A549 (cell line): ENCODE measurements at regions not wholly inside any gene's neighbourhood (a gene's known extent, or its start where the extent isn't known, plus 50 kb on each side); places are given as distances from the start of the nearest gene placed in this dataset.

Experiments used
- CHD4 ChIP-seq: fragments of 200-600 bp; sonication (generic); IDR thresholded peaks from 2 replicates; pipeline ENCODE4 v1.6.1; 2016; ENCODE audit warnings: antibody characterized with exemption, mild to moderate bottlenecking, borderline replicate concordance
- HOXB13 ChIP-seq: fragments of 250-450 bp; sonication (Bioruptor Pico); IDR thresholded peaks from 2 replicates; pipeline ENCODE4 v1.5.0; 2020; ENCODE audit warnings: low read depth, mild to moderate bottlenecking, moderate library complexity
- NFE2L2 ChIP-seq: fragments of 150-350 bp; conservative IDR thresholded peaks from 2 replicates; pipeline ENCODE4 v1.6.1; 2014; ENCODE audit warnings: low read length
- POLR2A ChIP-seq: IDR thresholded peaks from 2 replicates; pipeline ENCODE4 v1.6.1; 2012; ENCODE audit warnings: mild to moderate bottlenecking, low read length
- RFX5 ChIP-seq: fragments of 450-650 bp; IDR thresholded peaks from 2 replicates; pipeline ENCODE4 v1.7.1; 2014; ENCODE audit warnings: antibody characterized with exemption, mild to moderate bottlenecking, moderate library complexity
- SMC3 ChIP-seq: fragments of >200 bp; sonication (Bioruptor Twin); formaldehyde crosslinking; IDR thresholded peaks from 3 replicates; pipeline ENCODE4 v1.6.1; 2018; ENCODE audit warnings: inconsistent platforms
- TF ChIP-seq, protein P1 (sequence below): fragments of >200 bp; sonication (Bioruptor Twin); formaldehyde crosslinking; IDR thresholded peaks from 3 replicates; pipeline ENCODE4 v1.5.1; 2016
- TF ChIP-seq, protein P2 (sequence below): IDR thresholded peaks from 2 replicates; pipeline ENCODE4 v1.6.1; 2012
- TF ChIP-seq, protein P3 (sequence below): fragments of 250-450 bp; sonication (Bioruptor Pico); IDR thresholded peaks from 2 replicates; pipeline ENCODE4 v1.5.0; 2020; ENCODE audit warnings: low read depth, mild to moderate bottlenecking, moderate library complexity

DNA sequence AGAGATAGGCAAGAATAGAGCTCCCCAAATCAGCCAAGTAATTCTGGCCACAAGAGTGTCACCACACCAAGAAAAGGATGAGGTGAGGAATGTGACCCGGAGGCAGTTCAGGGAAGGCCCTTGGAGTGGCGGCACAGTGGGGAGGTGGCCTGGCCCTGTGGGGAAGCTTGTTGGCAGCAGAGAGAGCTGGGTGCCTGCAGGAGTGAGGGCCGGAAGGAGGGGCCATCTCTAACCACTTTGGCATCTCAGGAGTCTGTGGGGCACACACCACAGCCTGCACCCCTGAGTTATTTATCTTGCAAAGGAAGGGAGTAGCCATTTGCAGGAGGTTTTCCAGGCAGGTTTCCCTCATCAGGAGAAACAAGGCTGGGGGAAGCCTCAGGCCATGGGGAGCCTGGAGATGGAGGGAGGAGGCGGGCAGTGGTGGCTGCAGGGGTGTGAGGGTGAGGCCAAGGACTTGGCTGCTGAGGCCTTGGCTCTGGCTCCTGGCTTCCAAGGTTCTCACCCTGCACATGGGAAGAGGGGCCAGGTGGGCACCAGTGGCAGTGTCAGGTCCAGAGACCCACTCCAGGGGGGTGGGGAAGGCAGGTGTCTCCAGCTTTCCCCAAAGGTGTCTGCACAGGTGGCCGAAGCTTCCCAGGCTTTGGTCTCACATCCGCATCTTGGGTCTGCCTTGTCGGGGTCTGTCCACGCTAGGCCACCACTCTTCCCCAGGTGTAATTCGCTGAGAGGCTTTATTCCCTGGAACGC is 370.2 kb downstream of the CTTN start:
- TF ChIP-seq CHD4 (no peak), POLR2A (no peak), SMC3 (no peak), RFX5 (no peak), NFE2L2 (no peak), HOXB13 (no peak)
- TF ChIP-seq, protein P1, sequence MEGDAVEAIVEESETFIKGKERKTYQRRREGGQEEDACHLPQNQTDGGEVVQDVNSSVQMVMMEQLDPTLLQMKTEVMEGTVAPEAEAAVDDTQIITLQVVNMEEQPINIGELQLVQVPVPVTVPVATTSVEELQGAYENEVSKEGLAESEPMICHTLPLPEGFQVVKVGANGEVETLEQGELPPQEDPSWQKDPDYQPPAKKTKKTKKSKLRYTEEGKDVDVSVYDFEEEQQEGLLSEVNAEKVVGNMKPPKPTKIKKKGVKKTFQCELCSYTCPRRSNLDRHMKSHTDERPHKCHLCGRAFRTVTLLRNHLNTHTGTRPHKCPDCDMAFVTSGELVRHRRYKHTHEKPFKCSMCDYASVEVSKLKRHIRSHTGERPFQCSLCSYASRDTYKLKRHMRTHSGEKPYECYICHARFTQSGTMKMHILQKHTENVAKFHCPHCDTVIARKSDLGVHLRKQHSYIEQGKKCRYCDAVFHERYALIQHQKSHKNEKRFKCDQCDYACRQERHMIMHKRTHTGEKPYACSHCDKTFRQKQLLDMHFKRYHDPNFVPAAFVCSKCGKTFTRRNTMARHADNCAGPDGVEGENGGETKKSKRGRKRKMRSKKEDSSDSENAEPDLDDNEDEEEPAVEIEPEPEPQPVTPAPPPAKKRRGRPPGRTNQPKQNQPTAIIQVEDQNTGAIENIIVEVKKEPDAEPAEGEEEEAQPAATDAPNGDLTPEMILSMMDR: no peak
- TF ChIP-seq, protein P2, sequence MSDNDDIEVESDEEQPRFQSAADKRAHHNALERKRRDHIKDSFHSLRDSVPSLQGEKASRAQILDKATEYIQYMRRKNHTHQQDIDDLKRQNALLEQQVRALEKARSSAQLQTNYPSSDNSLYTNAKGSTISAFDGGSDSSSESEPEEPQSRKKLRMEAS: no peak
- TF ChIP-seq, protein P3, sequence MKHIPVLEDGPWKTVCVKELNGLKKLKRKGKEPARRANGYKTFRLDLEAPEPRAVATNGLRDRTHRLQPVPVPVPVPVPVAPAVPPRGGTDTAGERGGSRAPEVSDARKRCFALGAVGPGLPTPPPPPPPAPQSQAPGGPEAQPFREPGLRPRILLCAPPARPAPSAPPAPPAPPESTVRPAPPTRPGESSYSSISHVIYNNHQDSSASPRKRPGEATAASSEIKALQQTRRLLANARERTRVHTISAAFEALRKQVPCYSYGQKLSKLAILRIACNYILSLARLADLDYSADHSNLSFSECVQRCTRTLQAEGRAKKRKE (CRISPR knock-in tag): no peak
